K562 (cell line): ENCODE measurements at regions not wholly inside any gene's neighbourhood (a gene's known extent, or its start where the extent isn't known, plus 50 kb on each side); places are given as distances from the start of the nearest gene placed in this dataset.

Source experiments
- ATAC-seq: fragments of 200-7000 bp; cut with Tn5 transposase; 3 replicates; pipeline ENCODE4 v1.9.1; 2020; ENCODE audit warnings: moderate library complexity
- BruUV-seq: library from RNA; stranded (reverse); fragments of 400-500 nt; replicated peaks from 2 replicates; lab custom pipeline; 2021; lab: Mats Ljungman, UMichigan
- CTCF ChIA-PET: fragments of 300-600 bp; formaldehyde crosslinking; extraction: SDS; loops from one replicate; lab custom pipeline; 2021; ENCODE audit warnings: low intra/inter-chr PET ratio; lab: Yijun Ruan, JAX
- POLR2A ChIA-PET: fragments of 300-600, 350-650 bp; sonication (Branson Sonifier 250); formaldehyde crosslinking; extraction: SDS; loops from one replicate; lab custom pipeline; 2021; ENCODE audit warnings: antibody characterized with exemption, inconsistent platforms; lab: Yijun Ruan, JAX
- DNase-seq, 4 experiments: peaks; one replicate each; pipeline versions ENCODE4 v3.0.0 to v3.0.0-alpha.2; 2011 to 2018; ENCODE audit warnings: low spot score in 3 of 4, mixed read lengths in 3 of 4; ENCODE audit errors: extremely low read depth in 1 of 4
- FAIRE-seq: peaks from 2 replicates; lab custom pipeline; 2011; peaks lifted over from hg19 to GRCh38; lab: Jason Lieb, UNC
- H2AFZ ChIP-seq: 2 replicates; pipeline ENCODE4 v1.6.0; 2011; ENCODE audit warnings: low read depth, low read length, control low read depth, inconsistent platforms
- H3K27ac ChIP-seq: fragments of 200-600 bp; 3 replicates; pipeline ENCODE4 v1.8.0; 2011; ENCODE audit warnings: low read depth, mild to moderate bottlenecking, control low read depth, inconsistent platforms, low read length, moderate library complexity, mixed read lengths; ENCODE audit errors: extremely low read depth
- H3K27me3 ChIP-seq, 2 experiments: fragments of 300-600 bp in 1 of 2; 2 replicates in 1 of 2; 3 replicates in 1 of 2; pipeline versions ENCODE4 v1.6.0 to v1.8.0; 2011; ENCODE audit warnings: inconsistent platforms in 2 of 2, low read length in 2 of 2, mild to moderate bottlenecking in 1 of 2, mixed read lengths in 1 of 2, moderate library complexity in 1 of 2; ENCODE audit not compliant: control insufficient read depth in 2 of 2, insufficient read depth in 2 of 2
- H3K36me3 ChIP-seq: fragments of 300-600 bp; 3 replicates; pipeline ENCODE4 v1.8.0; 2011; ENCODE audit warnings: mild to moderate bottlenecking, low read length, inconsistent platforms; ENCODE audit not compliant: control insufficient read depth, insufficient read depth
- H3K4me1 ChIP-seq, 2 experiments: fragments of 200-600 bp in 1 of 2; replicated peaks in 1 of 2; 2 replicates in 1 of 2; 3 replicates in 1 of 2; pipeline versions ENCODE4 v1.5.1 to v1.8.0; 2011; ENCODE audit warnings: inconsistent platforms in 2 of 2, low read length in 2 of 2, mild to moderate bottlenecking in 1 of 2, mixed read lengths in 1 of 2, moderate library complexity in 1 of 2; ENCODE audit not compliant: control insufficient read depth in 2 of 2, insufficient read depth in 2 of 2
- H3K4me2 ChIP-seq: 2 replicates; pipeline ENCODE4 v1.6.1; 2011; ENCODE audit warnings: low read length, control low read depth, inconsistent platforms, mixed read lengths; ENCODE audit not compliant: insufficient read depth
- H3K4me3 ChIP-seq: fragments of 200-600 bp; sonication (generic), shearing (Covaris generic); 2 replicates; pipeline ENCODE4 v1.5.1; 2016; ENCODE audit warnings: control low read depth, inconsistent platforms
- H3K79me2 ChIP-seq: fragments of 200-600 bp; 3 replicates; pipeline ENCODE4 v1.8.0; 2011; ENCODE audit warnings: low read length, inconsistent platforms; ENCODE audit not compliant: control insufficient read depth, insufficient read depth
- H3K9ac ChIP-seq, 2 experiments: 2 replicates each; pipeline versions ENCODE4 v1.6.0 to v1.6.1; 2011; ENCODE audit warnings: low read depth in 2 of 2, low read length in 2 of 2, control low read depth in 1 of 2, inconsistent platforms in 1 of 2, mild to moderate bottlenecking in 1 of 2, mixed read lengths in 1 of 2; ENCODE audit not compliant: insufficient read depth in 1 of 2
- H3K9me1 ChIP-seq: one replicate; pipeline ENCODE4 v1.6.0; 2011; ENCODE audit warnings: inconsistent platforms, mild to moderate bottlenecking, low read length, moderate library complexity; ENCODE audit not compliant: control insufficient read depth, insufficient read depth
- H3K9me3 ChIP-seq: replicated peaks from 2 replicates; pipeline ENCODE4 v1.5.1; 2011; ENCODE audit warnings: low read depth, low read length, inconsistent platforms; ENCODE audit not compliant: control insufficient read depth, insufficient read depth
- H4K20me1 ChIP-seq: replicated peaks from 2 replicates; pipeline ENCODE4 v1.6.1; 2011; ENCODE audit warnings: low read length, inconsistent platforms, mixed read lengths; ENCODE audit not compliant: control insufficient read depth, insufficient read depth
- EZH2 ChIP-seq: IDR thresholded peaks from 2 replicates; pipeline ENCODE4 v1.6.1; 2012; ENCODE audit warnings: low read depth, mild to moderate bottlenecking, inconsistent platforms, low read length, borderline replicate concordance
- FOS ChIP-seq: IDR thresholded peaks from 3 replicates; pipeline ENCODE4 v1.6.1; 2011; ENCODE audit not compliant: insufficient read length; ENCODE audit errors: extremely low read depth
- KLF16 ChIP-seq: IDR thresholded peaks from 2 replicates; pipeline ENCODE4 v1.6.1; 2016; ENCODE audit warnings: antibody characterized with exemption
- PHF20 ChIP-seq: fragments of 450-650 bp; IDR thresholded peaks from 2 replicates; pipeline ENCODE4 v1.6.1; 2018; ENCODE audit not compliant: partially characterized antibody
- POLR3G ChIP-seq: IDR thresholded peaks from 2 replicates; pipeline ENCODE4 v1.6.1; 2011; ENCODE audit not compliant: insufficient read length, insufficient replicate concordance; ENCODE audit errors: extremely low read depth
- PTBP1 ChIP-seq: fragments of 200-400 bp; formaldehyde crosslinking; IDR thresholded peaks from 2 replicates; pipeline ENCODE4 v1.6.1; 2017; ENCODE audit warnings: low read depth, low read length
- SAFB ChIP-seq: fragments of 200-400 bp; formaldehyde crosslinking; IDR thresholded peaks from 2 replicates; pipeline ENCODE4 v1.6.1; 2017; ENCODE audit warnings: low read depth, low read length, borderline replicate concordance
- SPI1 ChIP-seq: IDR thresholded peaks from 2 replicates; pipeline ENCODE4 v1.6.1; 2011; ENCODE audit warnings: low read depth, low read length, control low read depth, borderline replicate concordance
- TGIF2 ChIP-seq: sonication (generic); formaldehyde crosslinking; IDR thresholded peaks from 2 replicates; pipeline ENCODE4 v1.8.1; 2022; ENCODE audit warnings: mild to moderate bottlenecking, missing genetic modification reagents, moderate library complexity
- WGBS: fragments of 100-300 bp; shearing (Covaris generic); methylation state at CpG from one replicate; pipeline ENCODE4 v1.1.6; 2016; ENCODE audit warnings: low coverage, mixed read lengths; ENCODE audit not compliant: insufficient coverage; ENCODE audit errors: missing lambda C conversion rate; 5-methylcytosine and 5-hydroxymethylcytosine counted together
- in situ Hi-C: fragments of 300-500 bp; cut with MboI; formaldehyde crosslinking; loops from 4 replicates; pipeline ENCODE4 v1.15.0; 2018; ENCODE audit warnings: inconsistent platforms, mixed read lengths
- intact Hi-C: fragments of 100-400 bp; cut with micrococcal nuclease; formaldehyde crosslinking; loops from 2 replicates; pipeline ENCODE4 v1.14.2; 2022

DNA sequence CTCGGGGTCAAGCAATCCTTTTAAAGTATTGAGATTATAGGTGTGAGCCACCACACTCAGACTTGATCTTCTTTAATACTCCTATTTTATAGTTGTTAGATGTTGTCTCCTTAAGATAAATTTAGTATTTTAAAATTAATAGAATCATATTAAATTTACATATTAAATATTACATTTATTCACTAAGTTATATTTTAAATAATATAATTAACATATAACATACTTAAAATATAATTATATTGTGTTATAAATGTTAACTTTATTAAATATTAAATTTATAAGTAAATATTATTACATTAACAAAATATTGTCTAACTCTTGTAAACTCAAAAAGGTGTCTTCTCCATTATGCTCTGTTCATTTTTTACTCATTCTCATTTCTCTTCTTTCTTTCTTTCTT, 675.9 kb upstream of the ADGRL4 start:
- H3K4me1 ChIP-seq: no peaks in the 10 kb centered on the region
- no peak overlapping the region for H2AFZ ChIP-seq
- ATAC-seq (no peak), FAIRE-seq (no peak), DNase-seq (no peak)
- H3K36me3 ChIP-seq: no peaks in the 10 kb centered on the region
- 0% methylated on average over 1 of the region's 1 CpG for WGBS
- H3K27ac ChIP-seq: no peak overlapping the region
- intact Hi-C loops: no loop called here
- no peak overlapping the region for H3K4me2 ChIP-seq
- ChIA-PET CTCF (no interaction called here), POLR2A (no interaction called here)
- no peaks in the 10 kb centered on the region for H3K9me1 ChIP-seq
- no peaks in the 10 kb centered on the region for H3K79me2 ChIP-seq
- TF ChIP-seq FOS: no peak
- TF ChIP-seq POLR3G: no peak
- no peak for TF ChIP-seq EZH2
- in situ Hi-C loops: no loop called here
- no peaks in the 10 kb centered on the region for H4K20me1 ChIP-seq
- no peak overlapping the region for H3K4me3 ChIP-seq
- BruUV-seq: no TSS peak
- no peaks in the 10 kb centered on the region for H3K27me3 ChIP-seq
- no peaks in the 10 kb centered on the region; the same call in 1 of the 2 replicates for H3K9me3 ChIP-seq
- no peak overlapping the region for H3K9ac ChIP-seq

DNA sequence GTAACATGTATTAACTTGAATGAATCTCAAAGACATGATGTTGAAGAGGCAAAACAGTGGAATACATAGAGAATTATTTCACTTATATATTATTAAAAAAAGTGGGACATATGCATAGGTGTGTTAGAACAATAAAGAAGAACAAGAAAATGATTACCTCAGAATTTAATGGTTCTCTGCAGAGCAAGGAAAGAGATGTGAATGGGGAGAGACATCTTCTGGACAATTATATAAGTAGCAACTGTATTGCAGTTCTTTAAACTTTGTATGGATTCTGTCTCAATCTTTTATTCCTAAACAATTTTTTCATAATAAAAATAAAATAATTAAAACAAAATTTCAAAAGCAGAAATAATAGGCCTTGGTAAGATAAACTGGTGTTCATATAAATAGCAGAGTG, 674.9 kb upstream of the ADGRL4 start:
- Histone ChIP-seq H3K4me3 (no peak overlapping the region), H3K36me3 (no peaks in the 10 kb centered on the region), H2AFZ (no peak overlapping the region), H3K4me1 (no peaks in the 10 kb centered on the region), H3K27ac (no peak overlapping the region), H4K20me1 (no peaks in the 10 kb centered on the region), H3K4me2 (no peak overlapping the region), H3K9me1 (no peaks in the 10 kb centered on the region), H3K9ac (no peak overlapping the region), H3K9me3 (no peaks in the 10 kb centered on the region), H3K27me3 (no peaks in the 10 kb centered on the region), H3K79me2 (no peaks in the 10 kb centered on the region)
- ChIA-PET POLR2A (no interaction called here), CTCF (no interaction called here)
- no peak for DNase-seq
- no peak for TF ChIP-seq TGIF2
- TF ChIP-seq PHF20: no peak
- TF ChIP-seq SPI1: no peak
- no peak for TF ChIP-seq PTBP1
- no peak for TF ChIP-seq SAFB
- TF ChIP-seq KLF16: no peak
- FAIRE-seq: no peak
- intact Hi-C loops (no loop called here), in situ Hi-C loops (no loop called here)
- no TSS peak for BruUV-seq
- no peak for ATAC-seq
